ENCODE measurements at regions not wholly inside any gene's neighbourhood (a gene's known extent, or its start where the extent isn't known, plus 50 kb on each side); places are given as distances from the start of the nearest gene placed in this dataset.
A peak's percentile ranks its signal among the peaks of the same experiment; 100 is the strongest.

- H3K36me3 ChIP-seq (ENCODE audit: insufficient read depth, low read length), result no peaks in the 10 kb centered on the region
- peak overlapping the region; percentile 70 for H2AFZ ChIP-seq (ENCODE audit: low read length)
- no peak for TF ChIP-seq CTCF (IDR thresholded peaks at IDR 0.05; ENCODE audit: extremely low read depth, low read depth, low read length)
- H3K4me3 ChIP-seq (ENCODE audit: insufficient read depth, low read length), result no peak overlapping the region
- no peaks in the 10 kb centered on the region for H3K79me2 ChIP-seq (ENCODE audit: insufficient read depth, low read length)
- H3K27me3 ChIP-seq (ENCODE audit: insufficient read depth, low read length), result no peaks in the 10 kb centered on the region
- peak overlapping the region; percentile 53 for H3K4me2 ChIP-seq (ENCODE audit: insufficient read depth, low read length)
- peak overlapping the region; percentile 60 for H3K27ac ChIP-seq (ENCODE audit: low read depth, low read length)
- H3K4me1 ChIP-seq (ENCODE audit: insufficient read depth, low read length), result peaks cover 32% of the 10 kb centered on the region
- H3K9me3 ChIP-seq (ENCODE audit: low read depth, low read length), result no peaks in the 10 kb centered on the region
- peak; percentile 57 for DNase-seq (ENCODE audit: insufficient read length, low spot score, missing footprints)
- H4K20me1 ChIP-seq (ENCODE audit: insufficient read depth, low read length), result no peaks in the 10 kb centered on the region
Observed at GRCh38 chr12:92596383-92596782, 106.4 kb upstream of the PLEKHG7 start.

GRCh38 chr12:92595663-92596062 is 107.1 kb upstream of the PLEKHG7 start:
- no peaks in the 10 kb centered on the region for H3K79me2 ChIP-seq (ENCODE audit: insufficient read depth, low read length)
- no peaks in the 10 kb centered on the region for H3K36me3 ChIP-seq (ENCODE audit: insufficient read depth, low read length)
- no peak overlapping the region for H3K4me3 ChIP-seq (ENCODE audit: insufficient read depth, low read length)
- no peaks in the 10 kb centered on the region for H4K20me1 ChIP-seq (ENCODE audit: insufficient read depth, low read length)
- H3K9me3 ChIP-seq (ENCODE audit: low read depth, low read length), result no peaks in the 10 kb centered on the region
- no peak for TF ChIP-seq CTCF (IDR thresholded peaks at IDR 0.05; ENCODE audit: extremely low read depth, low read depth, low read length)
- H3K27me3 ChIP-seq (ENCODE audit: insufficient read depth, low read length), result no peaks in the 10 kb centered on the region
- no peak overlapping the region for H3K4me2 ChIP-seq (ENCODE audit: insufficient read depth, low read length)
- H3K27ac ChIP-seq (ENCODE audit: low read depth, low read length), result peak overlapping the region; percentile 60
- H2AFZ ChIP-seq (ENCODE audit: low read length), result peak overlapping the region; percentile 1
- DNase-seq (ENCODE audit: insufficient read length, low spot score, missing footprints), result no peak
- peaks cover 32% of the 10 kb centered on the region for H3K4me1 ChIP-seq (ENCODE audit: insufficient read depth, low read length)

GRCh38 chr12:92593734-92594402 is 108.9 kb upstream of the PLEKHG7 start:
- Histone ChIP-seq H2AFZ (ENCODE audit: low read length) (peak overlapping the region; percentile 76), H3K4me1 (ENCODE audit: insufficient read depth, low read length) (peaks cover 32% of the 10 kb centered on the region), H3K27me3 (ENCODE audit: insufficient read depth, low read length) (no peaks in the 10 kb centered on the region), H3K9me3 (ENCODE audit: low read depth, low read length) (no peaks in the 10 kb centered on the region), H3K4me2 (ENCODE audit: insufficient read depth, low read length) (peak overlapping the region; percentile 49), H3K27ac (ENCODE audit: low read depth, low read length) (peak overlapping the region; percentile 77), H3K79me2 (ENCODE audit: insufficient read depth, low read length) (no peaks in the 10 kb centered on the region), H3K36me3 (ENCODE audit: insufficient read depth, low read length) (no peaks in the 10 kb centered on the region), H3K4me3 (ENCODE audit: insufficient read depth, low read length) (peak overlapping the region; percentile 4), H4K20me1 (ENCODE audit: insufficient read depth, low read length) (no peaks in the 10 kb centered on the region)
- peak; percentile 88 for DNase-seq (ENCODE audit: insufficient read length, low spot score, missing footprints)
- TF ChIP-seq CTCF (IDR thresholded peaks at IDR 0.05; ENCODE audit: extremely low read depth, low read depth, low read length), result no peak

- DNase-seq (ENCODE audit: insufficient read length, low spot score, missing footprints), result no peak
- Histone ChIP-seq H3K4me1 (ENCODE audit: insufficient read depth, low read length) (no peaks in the 10 kb centered on the region), H3K9me3 (ENCODE audit: low read depth, low read length) (peaks cover 5% of the 10 kb centered on the region), H3K27ac (ENCODE audit: low read depth, low read length) (no peak overlapping the region), H3K79me2 (ENCODE audit: insufficient read depth, low read length) (no peaks in the 10 kb centered on the region), H3K36me3 (ENCODE audit: insufficient read depth, low read length) (no peaks in the 10 kb centered on the region), H3K4me2 (ENCODE audit: insufficient read depth, low read length) (no peak overlapping the region), H3K27me3 (ENCODE audit: insufficient read depth, low read length) (no peaks in the 10 kb centered on the region), H2AFZ (ENCODE audit: low read length) (peak overlapping the region; percentile 49), H3K4me3 (ENCODE audit: insufficient read depth, low read length) (no peak overlapping the region), H4K20me1 (ENCODE audit: insufficient read depth, low read length) (no peaks in the 10 kb centered on the region)
- TF ChIP-seq CTCF (IDR thresholded peaks at IDR 0.05; ENCODE audit: extremely low read depth, low read depth, low read length), result no peak
Observed at GRCh38 chr12:92585115-92585727, 117.6 kb upstream of the PLEKHG7 start.

Data from osteoblast (primary cell).